Putamen (tissue), 1 donor: ENCODE measurements at regions not wholly inside any gene's neighbourhood (a gene's known extent, or its start where the extent isn't known, plus 50 kb on each side); places are given as distances from the start of the nearest gene placed in this dataset.
"Not testable (repeated sequence)": the region's sequence is repeated elsewhere in the genome, so short reads cannot be mapped to it uniquely, and the experiment has no call there.

Experiments used
- DNase-seq: peaks from one replicate; pipeline ENCODE4 v3.0.0-alpha.2; 2016; ENCODE audit warnings: low spot score

DNA sequence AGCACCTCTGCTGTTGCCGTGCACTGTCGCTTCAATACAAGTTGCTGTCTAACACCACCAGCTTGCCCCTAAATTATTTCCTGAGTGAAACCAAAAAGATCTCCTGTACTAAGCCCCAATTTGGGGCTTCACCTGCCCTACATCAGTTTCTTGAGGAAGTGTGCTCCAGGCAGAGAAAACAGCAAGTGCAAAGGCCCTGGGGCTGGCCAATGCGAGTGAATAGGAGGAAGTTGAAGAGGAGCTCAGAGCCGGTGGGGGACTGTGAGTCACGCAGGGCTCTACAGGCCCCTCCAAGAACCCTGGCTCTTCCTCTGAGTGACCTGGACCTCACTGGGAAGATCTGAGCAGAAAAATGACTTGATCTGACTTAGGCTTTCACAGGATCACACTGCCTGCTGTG lies 117.2 kb downstream of the IPO8 start:
- no peak for DNase-seq

GRCh38 chr12:30573145-30573544 lies 122.5 kb downstream of the IPO8 start:
- DNase-seq, result no peak

- DNase-seq, result no peak
These were observed 125.3 kb downstream of the IPO8 start for GRCh38 chr12:30570211-30570890.

- DNase-seq, result no peak
These were observed 126.2 kb downstream of the IPO8 start for GRCh38 chr12:30569426-30569825.

DNA sequence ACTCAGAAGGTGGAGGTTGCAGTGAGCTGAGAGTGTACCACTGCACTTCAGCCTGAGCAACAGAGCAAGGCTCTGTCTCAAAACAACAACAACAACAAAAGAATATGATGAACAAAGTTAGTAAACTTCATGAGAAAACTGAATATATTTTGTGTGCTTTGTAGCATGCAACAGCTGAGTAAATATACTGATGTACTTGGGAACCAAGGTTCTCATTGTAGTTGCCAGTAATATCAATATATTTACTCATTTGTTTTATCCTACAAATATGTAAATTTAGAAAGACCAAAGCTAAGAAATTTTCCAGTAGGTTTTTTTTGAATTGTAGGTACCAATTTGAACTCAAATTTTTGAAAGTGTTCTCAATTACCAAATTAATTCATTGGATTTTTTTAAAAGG lies 127.2 kb downstream of the IPO8 start:
- DNase-seq, result no peak

DNA sequence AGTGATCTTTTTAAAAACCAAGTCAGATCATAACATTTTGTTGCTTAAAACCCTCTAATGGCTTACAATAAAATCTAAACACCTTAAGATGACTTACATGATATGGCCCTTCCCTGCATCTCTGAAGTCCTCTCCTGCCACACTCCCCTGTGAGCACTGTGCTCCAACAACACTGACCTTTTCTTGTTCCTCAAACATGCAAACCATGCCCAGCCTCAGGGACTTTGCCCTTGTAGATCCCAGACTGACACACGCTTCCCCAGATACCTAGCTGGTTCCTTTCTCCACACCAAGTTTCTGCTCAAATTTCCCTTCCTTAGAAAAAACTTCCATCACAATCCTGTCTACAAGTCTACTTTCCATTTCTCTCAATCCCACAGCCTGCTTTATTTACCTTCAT lies 128.6 kb downstream of the IPO8 start:
- DNase-seq, result no peak

DNA sequence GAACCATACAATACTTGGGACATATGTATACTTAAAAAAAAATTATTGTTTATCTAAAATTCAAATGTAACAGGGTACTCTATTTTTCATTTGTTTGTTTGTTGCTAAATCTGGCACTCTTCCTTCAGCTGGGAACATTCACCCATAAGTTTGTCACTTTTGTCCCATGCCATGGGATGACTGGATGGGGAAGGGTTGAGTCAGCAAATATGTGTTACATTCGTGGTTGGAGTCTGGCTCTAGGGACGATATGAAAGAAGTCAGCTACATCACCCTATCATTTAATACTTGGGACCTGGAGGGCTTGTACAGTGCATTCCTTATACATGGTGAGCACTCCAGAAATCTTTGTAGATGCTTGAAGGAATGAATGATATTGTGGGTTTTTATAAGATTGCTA lies 131.3 kb downstream of the IPO8 start:
- no peak for DNase-seq

GRCh38 chr12:30548203-30548602 lies 147.5 kb downstream of the IPO8 start:
- no peak for DNase-seq

GRCh38 chr12:30546121-30546520 lies 149.5 kb downstream of the IPO8 start:
- no peak for DNase-seq

- DNase-seq, result not testable (repeated sequence)
These were observed 151.0 kb downstream of the IPO8 start for GRCh38 chr12:30544704-30545103.

- no peak for DNase-seq
These were observed 158.4 kb downstream of the IPO8 start for GRCh38 chr12:30537228-30537627.

GRCh38 chr12:30533558-30534265 lies 162.0 kb downstream of the IPO8 start:
- no peak for DNase-seq

DNA sequence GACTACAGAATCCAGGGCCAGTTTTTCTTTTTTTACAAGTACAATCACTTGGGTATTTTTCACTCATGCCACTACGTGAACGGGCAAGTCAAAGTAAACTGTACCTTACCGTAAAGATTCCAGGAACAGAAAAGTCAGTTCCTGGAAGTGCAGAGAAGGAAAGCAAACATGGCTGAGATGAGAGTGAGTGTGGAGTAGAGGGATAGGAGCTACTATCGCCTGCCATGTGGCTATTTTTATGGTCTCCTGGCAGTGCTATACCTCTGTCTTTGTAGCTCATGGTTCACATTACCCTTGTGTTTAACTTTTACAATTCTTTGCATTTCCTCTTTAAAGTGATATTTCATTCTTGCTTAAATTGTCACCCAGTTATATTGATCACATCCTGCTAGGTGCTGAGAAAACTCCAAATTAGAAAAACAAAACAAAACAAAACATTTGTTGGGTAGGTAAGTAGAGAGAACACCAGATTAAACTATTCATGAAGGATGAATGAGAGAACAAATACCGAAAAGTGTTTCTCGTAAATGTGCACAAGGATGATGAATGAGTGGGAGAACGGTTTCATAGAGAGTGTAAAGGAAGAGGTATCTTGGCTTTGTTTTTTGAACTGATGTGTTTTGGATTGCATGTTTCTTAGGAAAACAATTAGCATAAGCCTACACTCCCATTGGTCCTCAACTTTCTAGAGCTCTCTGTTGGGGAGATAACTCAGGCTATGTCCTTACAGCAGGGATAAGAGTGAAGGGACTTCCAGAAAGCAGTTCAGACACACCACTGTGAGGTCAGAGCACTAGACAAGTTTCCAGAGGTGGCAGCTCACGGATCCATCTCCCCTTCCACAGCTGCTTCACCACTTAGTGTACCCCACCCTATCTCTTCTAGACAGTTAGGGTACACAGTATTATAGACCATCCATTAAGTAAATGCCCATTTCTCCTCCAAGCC lies 163.7 kb downstream of the IPO8 start:
- no peak for DNase-seq

- DNase-seq, result no peak
These were observed 166.0 kb downstream of the IPO8 start for GRCh38 chr12:30529489-30530269.

DNA sequence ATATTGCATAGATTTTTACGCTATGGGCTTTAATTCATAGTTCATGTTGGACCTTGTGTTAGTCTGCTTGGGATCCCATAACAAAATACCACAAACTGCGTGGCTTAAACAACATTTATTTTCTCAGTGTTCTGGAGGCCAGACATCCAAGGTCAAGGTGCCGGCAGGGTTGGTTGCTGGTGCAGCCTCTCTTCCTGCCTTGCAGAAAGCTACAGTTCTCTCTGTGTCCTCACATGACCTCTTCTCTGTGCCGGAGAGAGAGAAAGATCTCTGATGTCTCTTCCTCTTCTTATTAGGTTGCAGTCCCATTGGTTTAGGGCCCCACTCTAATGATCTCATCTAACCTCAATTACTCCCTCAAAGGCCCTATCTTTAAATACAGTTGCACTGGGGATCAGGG lies 170.5 kb downstream of the IPO8 start:
- DNase-seq, result no peak

DNA sequence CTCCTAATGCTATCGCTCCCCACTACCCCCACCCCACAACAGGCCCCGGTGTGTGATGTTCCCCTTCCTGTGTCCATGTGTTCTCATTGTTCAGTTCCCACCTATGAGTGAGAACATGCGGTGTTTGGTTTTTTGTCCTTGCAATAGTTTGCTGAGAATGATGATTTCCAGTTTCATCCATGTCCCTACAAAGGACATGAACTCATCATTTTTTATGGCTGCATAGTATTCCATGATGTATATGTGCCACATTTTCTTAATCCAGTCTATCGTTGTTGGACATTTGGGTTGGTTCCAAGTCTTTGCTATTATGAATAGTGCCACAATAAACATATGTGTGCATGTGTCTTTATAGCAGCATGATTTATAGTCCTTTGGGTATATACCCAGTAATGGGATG lies 175.4 kb downstream of the IPO8 start:
- not testable (repeated sequence) for DNase-seq

- no peak for DNase-seq
These were observed 176.1 kb downstream of the IPO8 start for GRCh38 chr12:30519535-30519934.

- no peak for DNase-seq
These were observed 178.3 kb downstream of the IPO8 start for GRCh38 chr12:30517320-30517719.

DNA sequence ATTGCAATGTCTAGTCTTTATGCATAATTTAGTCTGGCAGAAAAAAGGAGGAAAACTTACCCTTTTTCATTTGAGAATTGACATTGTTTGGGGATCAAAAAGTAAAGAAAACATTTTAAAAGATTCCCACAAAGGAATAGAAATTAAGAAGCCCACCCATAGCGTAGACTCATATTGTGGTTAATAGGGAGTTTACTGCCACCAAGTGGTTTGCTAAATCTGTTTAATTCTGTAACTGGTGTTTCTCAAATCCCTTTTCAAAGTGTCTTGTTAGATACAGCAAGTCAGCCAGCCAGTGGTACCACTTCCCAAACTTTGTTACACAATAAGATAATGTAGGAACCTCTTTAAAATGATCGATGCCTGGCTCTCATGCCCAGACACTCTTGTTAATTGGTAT lies 180.3 kb downstream of the IPO8 start:
- DNase-seq, result peak; percentile 7

DNA sequence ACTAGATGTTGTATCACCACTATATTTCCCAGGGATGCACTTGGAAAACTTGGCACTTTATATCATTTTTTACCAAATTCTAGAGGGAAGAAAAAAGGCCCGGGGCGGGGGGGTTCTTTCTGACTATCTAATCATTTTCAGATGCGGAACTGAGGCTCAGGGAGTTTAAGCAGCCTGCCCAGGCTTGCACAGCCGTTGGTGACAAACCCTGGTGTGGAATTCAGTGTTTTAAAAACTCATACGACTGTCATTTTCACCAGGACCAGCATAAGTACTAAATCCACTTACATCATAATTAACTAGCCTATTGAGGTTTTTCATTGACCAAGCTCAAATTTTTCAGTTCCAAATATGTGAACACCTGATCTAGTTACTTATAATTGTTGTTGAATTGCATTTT lies 181.0 kb downstream of the IPO8 start:
- DNase-seq, result no peak

- no peak for DNase-seq
These were observed 187.3 kb downstream of the IPO8 start for GRCh38 chr12:30508205-30508967.
